DND-41 (cell line): ENCODE measurements at regions not wholly inside any gene's neighbourhood (a gene's known extent, or its start where the extent isn't known, plus 50 kb on each side); places are given as distances from the start of the nearest gene placed in this dataset.

Experiments
- ATAC-seq: fragments of 200-7000 bp; cut with Tn5 transposase; 3 replicates; pipeline ENCODE4 v1.9.1; 2021; ENCODE audit warnings: low read depth; ENCODE audit not compliant: insufficient read depth
- DNase-seq: peaks from one replicate; pipeline ENCODE4 v3.0.0-alpha.2; 2020
- H2AFZ ChIP-seq: 2 replicates; pipeline ENCODE4 v1.6.0; 2012; ENCODE audit warnings: low read depth, low read length
- H3K27ac ChIP-seq: 2 replicates; pipeline ENCODE4 v1.5.1; 2012; ENCODE audit warnings: low read length, inconsistent platforms
- H3K27me3 ChIP-seq: fragments of 200-600 bp; sonication (generic); 2 replicates; pipeline ENCODE4 v1.6.0; 2012; ENCODE audit warnings: low read length, mild to moderate bottlenecking, inconsistent platforms; ENCODE audit not compliant: insufficient read depth, poor library complexity
- H3K36me3 ChIP-seq: 2 replicates; pipeline ENCODE4 v1.5.1; 2012; ENCODE audit warnings: low read length, inconsistent platforms; ENCODE audit not compliant: insufficient read depth
- H3K4me1 ChIP-seq: 2 replicates; pipeline ENCODE4 v1.5.1; 2012; ENCODE audit warnings: mild to moderate bottlenecking, low read length; ENCODE audit not compliant: insufficient read depth
- H3K4me2 ChIP-seq: 2 replicates; pipeline ENCODE4 v1.6.0; 2012; ENCODE audit warnings: mild to moderate bottlenecking, moderate library complexity, low read length, inconsistent platforms; ENCODE audit not compliant: insufficient read depth
- H3K4me3 ChIP-seq, 2 experiments: fragments of 200-600 bp in 1 of 2; shearing (Covaris generic) in 1 of 2; 2 replicates each; pipeline ENCODE4 v1.5.1; 2012 to 2016; ENCODE audit warnings: inconsistent platforms in 2 of 2, low read length in 2 of 2, mild to moderate bottlenecking in 2 of 2, low read depth in 1 of 2, moderate library complexity in 1 of 2
- H3K79me2 ChIP-seq: 2 replicates; pipeline ENCODE4 v1.6.0; 2012; ENCODE audit warnings: low read length, inconsistent platforms; ENCODE audit not compliant: insufficient read depth
- H3K9ac ChIP-seq: 2 replicates; pipeline ENCODE4 v1.6.0; 2012; ENCODE audit warnings: low read depth, mild to moderate bottlenecking, inconsistent platforms, low read length, moderate library complexity
- H3K9me3 ChIP-seq: 2 replicates; pipeline ENCODE4 v1.5.1; 2012; ENCODE audit warnings: low read length, moderate library complexity, mild to moderate bottlenecking, inconsistent platforms; ENCODE audit not compliant: insufficient read depth, severe bottlenecking
- H4K20me1 ChIP-seq: 2 replicates; pipeline ENCODE4 v1.6.0; 2012; ENCODE audit warnings: low read length; ENCODE audit not compliant: insufficient read depth
- CTCF ChIP-seq: IDR thresholded peaks from 2 replicates; pipeline ENCODE4 v1.5.1; 2012; ENCODE audit warnings: borderline replicate concordance, low read length, moderate library complexity, mild to moderate bottlenecking; ENCODE audit not compliant: poor library complexity, severe bottlenecking; ENCODE audit errors: extremely low read depth
- EZH2 ChIP-seq: IDR thresholded peaks from 3 replicates; pipeline ENCODE4 v1.6.1; 2012; ENCODE audit warnings: borderline replicate concordance, low read depth, mild to moderate bottlenecking, moderate library complexity, low read length, inconsistent platforms; ENCODE audit not compliant: severe bottlenecking

DNA sequence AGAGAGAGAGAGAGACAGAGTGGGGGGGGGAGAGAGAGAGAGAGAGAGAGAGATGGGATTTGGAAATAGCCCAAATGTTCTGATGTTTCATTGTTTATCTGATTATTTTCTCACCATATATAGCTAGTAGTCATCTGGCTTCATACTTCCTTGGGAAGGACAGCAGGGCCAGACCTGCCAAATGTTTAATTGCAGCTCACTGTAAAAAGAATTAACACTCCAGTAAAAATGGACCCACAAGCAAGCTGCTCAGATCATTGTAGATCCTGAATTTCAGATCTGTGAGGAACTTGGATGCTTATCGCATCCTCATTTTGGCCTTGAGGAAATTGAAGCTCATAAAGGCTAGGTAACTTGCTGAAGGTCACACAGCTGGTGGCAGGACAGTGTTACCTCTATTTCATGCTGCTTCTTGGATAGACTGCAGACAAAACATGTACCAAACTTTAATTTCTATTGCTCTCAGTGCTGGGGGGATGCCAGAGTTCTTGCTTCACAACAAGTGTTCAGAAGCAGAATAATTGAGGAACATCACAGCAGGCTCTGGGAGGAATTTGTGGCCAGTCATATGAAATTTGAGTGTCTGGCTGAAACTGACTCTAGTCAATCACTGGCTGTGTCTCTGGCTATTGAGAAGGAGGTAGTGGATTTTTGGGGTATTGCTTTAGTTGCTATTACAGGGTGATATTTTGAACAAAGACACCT, 223.5 kb downstream of the PIK3C3 start:
- Histone ChIP-seq H3K79me2 (no peaks in the 10 kb centered on the region), H3K36me3 (no peaks in the 10 kb centered on the region), H4K20me1 (no peaks in the 10 kb centered on the region), H3K27ac (no peak overlapping the region), H3K9ac (no peak overlapping the region), H2AFZ (no peak overlapping the region), H3K4me1 (no peaks in the 10 kb centered on the region), H3K4me3 (no peak overlapping the region), H3K27me3 (no peaks in the 10 kb centered on the region), H3K9me3 (no peaks in the 10 kb centered on the region), H3K4me2 (no peak overlapping the region)
- ATAC-seq, result no peak
- TF ChIP-seq EZH2, result no peak
- TF ChIP-seq CTCF, result no peak
- no peak for DNase-seq

- no peak for ATAC-seq
These were observed 224.6 kb downstream of the PIK3C3 start for GRCh38 chr18:42179542-42180121.

DNA sequence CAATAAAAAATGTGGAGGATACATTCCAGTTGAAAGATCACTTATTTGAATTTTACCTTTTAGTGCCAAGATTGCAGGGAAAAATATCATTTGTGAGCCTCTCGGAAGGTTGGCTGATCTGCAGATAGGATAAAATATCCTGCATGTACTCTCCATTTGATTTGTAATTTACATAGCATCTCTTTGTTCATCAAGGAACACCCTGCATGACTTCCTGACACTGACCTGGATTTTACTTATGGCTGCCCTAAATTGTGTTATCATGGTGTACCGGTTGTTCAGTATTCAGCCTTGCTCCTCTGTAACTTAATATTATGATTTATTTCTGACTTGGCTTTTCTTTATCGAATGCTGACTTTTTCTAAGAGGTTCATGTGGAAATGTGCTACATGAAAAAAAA, 226.4 kb downstream of the PIK3C3 start:
- no peaks in the 10 kb centered on the region for H3K79me2 ChIP-seq
- no peak overlapping the region for H3K4me3 ChIP-seq
- H3K4me2 ChIP-seq, result no peak overlapping the region
- TF ChIP-seq EZH2 (no peak), CTCF (no peak)
- no peaks in the 10 kb centered on the region for H4K20me1 ChIP-seq
- H3K36me3 ChIP-seq, result no peaks in the 10 kb centered on the region
- ATAC-seq (no peak), DNase-seq (no peak)
- no peak overlapping the region for H3K27ac ChIP-seq
- H3K9me3 ChIP-seq, result no peaks in the 10 kb centered on the region
- H2AFZ ChIP-seq, result no peak overlapping the region
- H3K9ac ChIP-seq, result no peak overlapping the region
- H3K4me1 ChIP-seq, result no peaks in the 10 kb centered on the region
- no peaks in the 10 kb centered on the region for H3K27me3 ChIP-seq

More at GRCh38 chr18:42179542-42180121, 224.6 kb downstream of the PIK3C3 start:
- no peaks in the 10 kb centered on the region for H3K4me1 ChIP-seq
- H3K79me2 ChIP-seq, result no peaks in the 10 kb centered on the region
- H3K4me3 ChIP-seq, result no peak overlapping the region
- H3K9ac ChIP-seq, result no peak overlapping the region
- no peaks in the 10 kb centered on the region for H3K27me3 ChIP-seq
- no peaks in the 10 kb centered on the region for H3K9me3 ChIP-seq
- TF ChIP-seq CTCF, result no peak
- TF ChIP-seq EZH2, result no peak
- no peak overlapping the region for H3K27ac ChIP-seq
- H3K4me2 ChIP-seq, result no peak overlapping the region
- H4K20me1 ChIP-seq, result no peaks in the 10 kb centered on the region
- H3K36me3 ChIP-seq, result no peaks in the 10 kb centered on the region
- no peak for DNase-seq
- no peak overlapping the region for H2AFZ ChIP-seq
